ENCODE measurements at regions not wholly inside any gene's neighbourhood (a gene's known extent, or its start where the extent isn't known, plus 50 kb on each side); places are given as distances from the start of the nearest gene placed in this dataset.

DNA sequence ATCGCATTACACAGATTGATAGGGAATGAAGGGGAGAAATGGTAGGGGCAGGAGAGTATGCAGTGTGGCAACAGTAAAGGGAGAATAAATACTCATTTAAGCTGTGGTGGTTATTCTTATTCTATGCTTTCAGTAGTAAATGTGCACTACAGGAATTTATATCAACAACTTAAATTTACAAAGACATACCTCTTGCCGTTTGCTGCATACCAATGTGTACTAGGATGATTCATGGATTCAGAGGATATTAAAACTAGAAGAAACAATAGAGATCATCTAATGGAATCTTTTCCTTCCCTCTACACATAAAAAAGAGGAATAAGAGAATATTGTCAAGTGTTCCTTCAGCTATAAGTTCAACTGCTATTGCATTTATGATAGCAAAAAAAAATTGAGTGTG is 103.3 kb upstream of the RASA1 start:
- TF ChIP-seq, protein P1, sequence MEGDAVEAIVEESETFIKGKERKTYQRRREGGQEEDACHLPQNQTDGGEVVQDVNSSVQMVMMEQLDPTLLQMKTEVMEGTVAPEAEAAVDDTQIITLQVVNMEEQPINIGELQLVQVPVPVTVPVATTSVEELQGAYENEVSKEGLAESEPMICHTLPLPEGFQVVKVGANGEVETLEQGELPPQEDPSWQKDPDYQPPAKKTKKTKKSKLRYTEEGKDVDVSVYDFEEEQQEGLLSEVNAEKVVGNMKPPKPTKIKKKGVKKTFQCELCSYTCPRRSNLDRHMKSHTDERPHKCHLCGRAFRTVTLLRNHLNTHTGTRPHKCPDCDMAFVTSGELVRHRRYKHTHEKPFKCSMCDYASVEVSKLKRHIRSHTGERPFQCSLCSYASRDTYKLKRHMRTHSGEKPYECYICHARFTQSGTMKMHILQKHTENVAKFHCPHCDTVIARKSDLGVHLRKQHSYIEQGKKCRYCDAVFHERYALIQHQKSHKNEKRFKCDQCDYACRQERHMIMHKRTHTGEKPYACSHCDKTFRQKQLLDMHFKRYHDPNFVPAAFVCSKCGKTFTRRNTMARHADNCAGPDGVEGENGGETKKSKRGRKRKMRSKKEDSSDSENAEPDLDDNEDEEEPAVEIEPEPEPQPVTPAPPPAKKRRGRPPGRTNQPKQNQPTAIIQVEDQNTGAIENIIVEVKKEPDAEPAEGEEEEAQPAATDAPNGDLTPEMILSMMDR (IDR thresholded peaks at IDR 0.05; ENCODE audit: low read depth, low read length) = no peak
- Histone ChIP-seq H3K4me3 (ENCODE audit: low read depth, low read length) (no peak overlapping the region), H3K9me3 (ENCODE audit: severe bottlenecking) (no peaks in the 10 kb centered on the region), H3K36me3 (no peaks in the 10 kb centered on the region), H3K27ac (no peak overlapping the region), H3K27me3 (ENCODE audit: insufficient read depth, low read depth, severe bottlenecking) (no peaks in the 10 kb centered on the region)
- DNase-seq = no peak

DNA sequence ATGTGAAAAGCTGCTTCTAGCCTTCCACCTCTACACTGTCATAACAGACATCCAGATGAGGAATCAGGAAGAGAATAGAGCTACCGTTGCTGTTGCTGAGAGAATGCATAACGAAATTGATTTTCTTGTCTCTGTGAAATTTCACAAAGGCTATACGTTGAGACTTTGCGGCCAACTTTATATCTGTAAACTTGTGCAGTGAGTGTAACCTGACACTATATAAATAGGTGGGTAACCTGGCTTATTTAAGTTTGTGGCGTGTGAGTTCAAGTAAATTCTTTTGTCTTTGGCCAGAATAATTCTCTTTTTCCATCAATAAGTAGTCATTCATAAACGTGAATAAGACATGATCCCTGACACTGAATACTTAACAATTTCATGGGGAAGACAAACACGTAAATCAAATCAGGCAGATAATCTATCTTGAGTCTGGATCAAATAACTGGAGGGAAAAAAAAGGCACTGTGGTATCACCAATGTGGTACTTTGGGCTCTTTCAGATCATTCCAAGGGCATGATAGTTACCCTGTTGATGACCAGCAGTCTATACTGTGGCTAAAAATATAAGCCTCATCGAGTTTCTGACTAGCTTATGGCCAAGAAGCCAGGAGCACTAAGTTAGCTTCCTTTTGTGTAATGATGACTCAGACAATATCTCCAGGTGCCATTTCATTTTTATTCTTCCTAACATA is 98.2 kb upstream of the RASA1 start:
- no peak for DNase-seq
- no peaks in the 10 kb centered on the region for H3K9me3 ChIP-seq (ENCODE audit: severe bottlenecking)
- no peaks in the 10 kb centered on the region for H3K36me3 ChIP-seq
- no peak overlapping the region for H3K4me3 ChIP-seq (ENCODE audit: low read depth, low read length)
- H3K27ac ChIP-seq = no peak overlapping the region
- TF ChIP-seq, protein P1 (IDR thresholded peaks at IDR 0.05; ENCODE audit: low read depth, low read length) = no peak
- H3K27me3 ChIP-seq (ENCODE audit: insufficient read depth, low read depth, severe bottlenecking) = no peaks in the 10 kb centered on the region

DNA sequence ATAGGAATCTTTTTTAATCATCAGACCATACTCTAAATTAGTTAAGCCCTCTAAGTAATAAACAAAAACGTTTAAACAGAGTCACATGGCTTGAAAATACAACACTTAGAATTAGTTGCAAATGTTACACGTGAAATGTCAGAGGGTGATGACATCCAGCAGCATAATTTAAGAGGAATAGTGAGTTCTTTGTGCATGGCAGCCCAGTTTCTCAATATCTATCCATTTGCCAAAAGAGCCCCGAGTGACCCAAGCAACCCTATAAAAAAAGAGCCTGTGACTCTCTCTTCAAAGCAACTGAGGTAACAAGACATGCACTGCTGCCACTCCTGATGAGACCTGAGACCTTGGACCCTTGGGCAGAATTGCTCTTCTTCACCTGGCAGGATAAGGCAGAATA is 96.9 kb upstream of the RASA1 start:
- TF ChIP-seq, protein P1 (IDR thresholded peaks at IDR 0.05; ENCODE audit: low read depth, low read length) = no peak
- Histone ChIP-seq H3K27ac (no peak overlapping the region), H3K36me3 (no peaks in the 10 kb centered on the region), H3K4me3 (ENCODE audit: low read depth, low read length) (no peak overlapping the region), H3K27me3 (ENCODE audit: insufficient read depth, low read depth, severe bottlenecking) (no peaks in the 10 kb centered on the region), H3K9me3 (ENCODE audit: severe bottlenecking) (no peaks in the 10 kb centered on the region)
- DNase-seq = no peak

DNA sequence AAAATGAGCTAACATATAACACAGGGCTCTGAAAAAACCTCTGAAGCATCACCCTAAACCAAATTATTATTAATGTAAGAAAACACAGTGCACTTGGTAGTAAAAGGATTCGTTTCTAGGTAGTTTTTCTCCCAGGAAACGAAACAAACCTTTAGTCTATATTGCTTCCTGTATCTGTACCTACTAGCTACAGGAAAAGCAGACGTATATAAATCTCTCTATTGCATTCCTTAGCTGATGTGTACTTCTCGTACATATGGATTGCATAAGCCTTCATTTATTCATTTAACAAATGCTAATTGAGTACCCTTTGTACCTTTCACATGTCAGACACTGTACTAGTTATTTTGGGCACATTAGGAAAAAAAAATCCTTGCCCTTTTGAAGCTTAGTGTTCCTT is 85.0 kb upstream of the RASA1 start:
- Histone ChIP-seq H3K27me3 (ENCODE audit: insufficient read depth, low read depth, severe bottlenecking) (no peaks in the 10 kb centered on the region), H3K36me3 (no peaks in the 10 kb centered on the region), H3K9me3 (ENCODE audit: severe bottlenecking) (no peaks in the 10 kb centered on the region), H3K4me3 (ENCODE audit: low read depth, low read length) (no peak overlapping the region), H3K27ac (no peak overlapping the region)
- TF ChIP-seq, protein P1 (IDR thresholded peaks at IDR 0.05; ENCODE audit: low read depth, low read length) = no peak
- no peak for DNase-seq

DNA sequence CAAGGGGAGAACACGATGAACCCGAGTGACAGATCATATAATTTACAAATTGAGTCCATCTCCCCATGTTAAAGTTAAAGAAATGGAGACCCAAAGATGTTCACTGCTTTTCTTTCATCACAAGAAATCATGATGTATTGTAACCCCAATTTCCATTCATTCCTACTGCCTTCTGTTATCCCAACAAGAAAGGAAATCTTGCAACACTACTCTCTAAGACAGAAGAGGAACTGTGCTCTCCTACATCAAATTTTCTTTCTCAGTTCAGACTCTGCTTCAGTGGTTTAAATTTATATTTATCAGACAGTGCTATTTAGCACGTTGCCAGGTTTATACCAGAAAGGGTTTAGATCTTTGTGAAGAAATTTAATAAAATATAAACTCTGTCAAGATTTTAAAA is 83.8 kb upstream of the RASA1 start:
- Histone ChIP-seq H3K9me3 (ENCODE audit: severe bottlenecking) (no peaks in the 10 kb centered on the region), H3K4me3 (ENCODE audit: low read depth, low read length) (no peak overlapping the region), H3K27ac (no peak overlapping the region), H3K36me3 (no peaks in the 10 kb centered on the region), H3K27me3 (ENCODE audit: insufficient read depth, low read depth, severe bottlenecking) (no peaks in the 10 kb centered on the region)
- TF ChIP-seq, protein P1 (IDR thresholded peaks at IDR 0.05; ENCODE audit: low read depth, low read length) = no peak
- DNase-seq = no peak

DNA sequence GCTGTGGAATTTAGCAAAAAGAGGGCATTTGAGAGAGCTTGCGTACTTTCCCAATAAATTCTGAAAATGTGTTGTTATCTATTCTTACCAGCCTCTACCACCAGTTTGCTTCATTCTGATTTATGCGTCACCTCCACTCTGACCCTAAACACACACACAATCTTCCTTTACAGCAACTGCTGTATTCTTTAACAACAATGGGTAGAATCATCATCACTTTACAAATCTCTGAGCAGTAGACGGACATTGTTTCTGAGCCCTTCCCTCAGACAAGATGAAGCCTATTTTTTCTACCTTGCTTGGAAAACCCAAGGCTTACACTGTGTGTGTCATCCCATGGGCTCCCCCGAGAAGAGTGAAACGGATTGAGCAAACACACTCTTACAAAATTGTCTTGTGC is 83.1 kb upstream of the RASA1 start:
- DNase-seq = no peak
- H3K9me3 ChIP-seq (ENCODE audit: severe bottlenecking) = no peaks in the 10 kb centered on the region
- no peak overlapping the region for H3K27ac ChIP-seq
- no peak overlapping the region for H3K4me3 ChIP-seq (ENCODE audit: low read depth, low read length)
- TF ChIP-seq, protein P1 (IDR thresholded peaks at IDR 0.05; ENCODE audit: low read depth, low read length) = no peak
- no peaks in the 10 kb centered on the region for H3K36me3 ChIP-seq
- H3K27me3 ChIP-seq (ENCODE audit: insufficient read depth, low read depth, severe bottlenecking) = no peaks in the 10 kb centered on the region

Measured in WERI-Rb-1 (cell line).